ES-I3 (cell line): ENCODE measurements at regions not wholly inside any gene's neighbourhood (a gene's known extent, or its start where the extent isn't known, plus 50 kb on each side); places are given as distances from the start of the nearest gene placed in this dataset.

Source experiments
- H3K36me3 ChIP-seq: 2 replicates; pipeline ENCODE4 v1.6.1; 2013; ENCODE audit warnings: mild to moderate bottlenecking, low read length, control low read depth, moderate library complexity; ENCODE audit not compliant: insufficient read depth
- H3K4me1 ChIP-seq: 2 replicates; pipeline ENCODE4 v1.6.1; 2013; ENCODE audit warnings: mild to moderate bottlenecking, control low read depth, low read length; ENCODE audit not compliant: insufficient read depth
- H3K9ac ChIP-seq: 2 replicates; pipeline ENCODE4 v1.6.1; 2013; ENCODE audit warnings: low read depth, mild to moderate bottlenecking, low read length, moderate library complexity
- H3K9me3 ChIP-seq: 2 replicates; pipeline ENCODE4 v1.6.1; 2013; ENCODE audit warnings: mild to moderate bottlenecking, low read length, moderate library complexity; ENCODE audit not compliant: control insufficient read depth, insufficient read depth

- no peaks in the 10 kb centered on the region for H3K9me3 ChIP-seq
- H3K9ac ChIP-seq: no peak overlapping the region
- H3K36me3 ChIP-seq: no peaks in the 10 kb centered on the region
- no peaks in the 10 kb centered on the region; the same call in 1 of the 2 replicates for H3K4me1 ChIP-seq
Observed at GRCh38 chr6:150651808-150652470, 52.3 kb downstream of the PLEKHG1 start.

GRCh38 chr6:150652848-150653613 is 53.3 kb downstream of the PLEKHG1 start:
- no peak overlapping the region for H3K9ac ChIP-seq
- no peaks in the 10 kb centered on the region for H3K4me1 ChIP-seq
- H3K9me3 ChIP-seq: no peaks in the 10 kb centered on the region
- no peaks in the 10 kb centered on the region for H3K36me3 ChIP-seq

GRCh38 chr6:150654608-150655007 is 54.9 kb downstream of the PLEKHG1 start:
- H3K9me3 ChIP-seq: no peaks in the 10 kb centered on the region
- no peaks in the 10 kb centered on the region for H3K36me3 ChIP-seq
- H3K4me1 ChIP-seq: no peaks in the 10 kb centered on the region
- H3K9ac ChIP-seq: no peak overlapping the region

DNA sequence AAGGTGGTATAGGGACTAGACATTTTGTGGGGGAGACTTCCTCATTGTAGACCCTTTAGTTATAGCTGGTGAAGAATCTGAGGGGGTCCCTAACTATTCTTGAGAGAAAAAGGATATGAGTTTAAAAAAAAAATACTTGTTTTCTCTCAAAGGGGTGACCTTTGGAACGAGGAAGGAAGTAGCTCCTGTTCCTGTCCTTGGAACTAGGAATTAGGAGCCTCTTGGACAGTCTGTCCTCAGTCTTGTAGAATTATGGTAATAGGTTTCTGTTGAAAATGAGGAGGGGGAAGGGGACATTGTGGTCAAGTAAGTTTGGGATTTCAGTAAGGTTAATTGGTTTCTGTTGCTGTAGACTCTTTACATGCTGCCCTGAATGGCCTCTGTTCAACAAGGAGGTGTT is 56.5 kb downstream of the PLEKHG1 start:
- Histone ChIP-seq H3K4me1 (no peaks in the 10 kb centered on the region), H3K36me3 (no peaks in the 10 kb centered on the region), H3K9ac (no peak overlapping the region), H3K9me3 (no peaks in the 10 kb centered on the region)

DNA sequence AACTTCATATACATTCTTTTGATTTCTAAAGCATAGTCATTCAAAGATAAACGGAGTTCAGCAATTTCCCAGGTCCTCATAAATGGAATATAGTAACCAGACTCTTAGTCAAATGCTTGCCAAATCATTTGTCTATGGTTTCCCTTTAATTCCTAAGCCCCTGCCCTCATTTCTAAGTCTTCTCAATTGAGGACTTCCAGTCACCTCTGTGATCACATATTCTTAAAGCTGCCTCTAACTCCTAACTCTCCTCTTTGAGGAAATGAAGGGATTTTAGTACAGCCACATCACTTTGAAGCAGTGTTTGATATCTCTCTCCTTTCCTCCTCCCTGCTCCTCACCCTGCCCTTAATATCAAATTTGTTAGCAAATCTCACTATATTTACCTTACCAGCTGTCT is 58.7 kb downstream of the PLEKHG1 start:
- H3K4me1 ChIP-seq: no peaks in the 10 kb centered on the region
- H3K9ac ChIP-seq: no peak overlapping the region
- H3K36me3 ChIP-seq: no peaks in the 10 kb centered on the region
- no peaks in the 10 kb centered on the region for H3K9me3 ChIP-seq

- Histone ChIP-seq H3K9me3 (no peaks in the 10 kb centered on the region), H3K4me1 (no peaks in the 10 kb centered on the region), H3K36me3 (no peaks in the 10 kb centered on the region), H3K9ac (no peak overlapping the region)
Observed at GRCh38 chr6:150659046-150659763, 59.5 kb downstream of the PLEKHG1 start.

DNA sequence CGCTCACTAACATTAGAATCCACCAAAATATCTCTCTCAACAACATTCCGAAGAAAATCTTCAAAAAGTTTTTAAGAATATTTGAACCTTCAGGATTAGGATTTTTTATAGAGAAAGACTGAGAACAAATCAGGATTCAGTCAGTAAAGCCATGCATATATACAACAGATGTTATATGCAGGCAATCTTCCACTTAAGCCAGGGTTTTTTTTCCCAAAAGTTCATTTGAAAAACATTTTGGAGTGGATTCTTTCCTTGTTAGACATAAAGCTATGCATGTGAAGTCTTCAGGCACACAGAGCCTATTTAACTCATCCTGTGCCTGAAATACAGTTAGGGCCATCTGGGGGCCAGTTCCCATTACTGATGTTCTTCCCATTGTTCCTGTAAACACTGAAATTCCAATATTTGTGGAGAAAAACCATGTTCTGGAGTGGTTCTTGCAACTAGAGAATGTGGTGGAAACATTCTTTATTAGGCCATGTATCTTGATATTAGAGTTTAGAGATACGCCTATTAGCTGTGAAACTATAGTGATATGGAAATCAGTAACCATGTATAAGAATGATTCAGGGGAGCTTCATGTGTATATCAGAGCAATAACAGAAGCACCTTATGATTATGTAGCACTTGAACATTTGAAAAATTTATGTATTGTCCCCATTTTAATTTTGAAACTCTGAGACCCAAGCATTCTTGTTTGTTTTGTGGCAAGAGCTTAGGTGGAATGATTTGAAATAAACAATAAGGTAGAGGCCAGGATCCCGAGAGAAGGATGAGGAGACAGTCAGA is 61.7 kb downstream of the PLEKHG1 start:
- no peak overlapping the region for H3K9ac ChIP-seq
- H3K9me3 ChIP-seq: no peaks in the 10 kb centered on the region
- no peaks in the 10 kb centered on the region for H3K36me3 ChIP-seq
- H3K4me1 ChIP-seq: no peaks in the 10 kb centered on the region

- Histone ChIP-seq H3K9me3 (no peaks in the 10 kb centered on the region), H3K36me3 (no peaks in the 10 kb centered on the region), H3K4me1 (no peaks in the 10 kb centered on the region), H3K9ac (no peak overlapping the region)
Observed at GRCh38 chr6:150662814-150663213, 63.1 kb downstream of the PLEKHG1 start.

- no peaks in the 10 kb centered on the region for H3K36me3 ChIP-seq
- no peak overlapping the region for H3K9ac ChIP-seq
- H3K4me1 ChIP-seq: no peaks in the 10 kb centered on the region
- no peaks in the 10 kb centered on the region for H3K9me3 ChIP-seq
Observed at GRCh38 chr6:150664091-150664490, 64.4 kb downstream of the PLEKHG1 start.

DNA sequence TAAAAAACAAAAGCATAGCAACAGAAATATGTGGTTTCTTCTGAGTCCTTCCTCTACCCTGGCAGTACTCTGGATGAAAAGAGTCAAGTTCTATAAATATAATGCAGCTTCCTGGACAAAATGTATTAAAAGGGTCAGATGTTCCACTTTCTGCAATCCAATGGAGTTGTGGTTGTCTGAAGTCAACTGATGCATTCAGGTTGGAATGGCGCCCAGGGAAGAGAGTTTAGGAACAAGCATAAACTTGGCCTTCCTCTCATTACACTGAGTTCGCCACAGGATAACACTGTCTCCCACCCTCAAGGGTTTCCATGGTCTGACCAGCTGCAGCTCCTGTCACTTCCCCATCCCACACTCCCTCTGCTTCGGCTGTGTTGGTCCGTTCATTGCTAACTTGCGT is 66.4 kb downstream of the PLEKHG1 start:
- no peak overlapping the region for H3K9ac ChIP-seq

DNA sequence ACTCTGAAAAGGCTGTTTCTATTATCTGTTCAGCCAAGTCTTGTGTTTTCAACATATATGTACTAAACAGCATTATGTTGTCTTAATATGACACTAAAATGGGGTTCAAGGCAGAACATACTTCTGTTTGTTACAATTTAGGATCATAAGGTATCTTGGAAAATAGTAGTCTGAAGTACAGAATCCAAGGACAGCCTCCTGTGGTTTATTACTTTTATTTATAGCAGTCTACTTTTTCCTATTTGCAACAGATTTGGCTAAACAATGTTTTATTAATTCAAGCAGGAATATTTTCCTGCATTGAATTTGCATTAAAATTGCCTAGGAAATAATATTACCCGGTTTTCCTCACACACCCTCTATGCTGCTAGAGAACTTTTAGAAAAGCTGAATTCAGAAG is 67.7 kb downstream of the PLEKHG1 start:
- no peaks in the 10 kb centered on the region for H3K9me3 ChIP-seq
- no peaks in the 10 kb centered on the region for H3K36me3 ChIP-seq
- no peak overlapping the region for H3K9ac ChIP-seq
- H3K4me1 ChIP-seq: no peaks in the 10 kb centered on the region

More for the DNA sequence above, 66.4 kb downstream of the PLEKHG1 start:
- Histone ChIP-seq H3K9me3 (no peaks in the 10 kb centered on the region), H3K4me1 (no peaks in the 10 kb centered on the region), H3K36me3 (no peaks in the 10 kb centered on the region)

DNA sequence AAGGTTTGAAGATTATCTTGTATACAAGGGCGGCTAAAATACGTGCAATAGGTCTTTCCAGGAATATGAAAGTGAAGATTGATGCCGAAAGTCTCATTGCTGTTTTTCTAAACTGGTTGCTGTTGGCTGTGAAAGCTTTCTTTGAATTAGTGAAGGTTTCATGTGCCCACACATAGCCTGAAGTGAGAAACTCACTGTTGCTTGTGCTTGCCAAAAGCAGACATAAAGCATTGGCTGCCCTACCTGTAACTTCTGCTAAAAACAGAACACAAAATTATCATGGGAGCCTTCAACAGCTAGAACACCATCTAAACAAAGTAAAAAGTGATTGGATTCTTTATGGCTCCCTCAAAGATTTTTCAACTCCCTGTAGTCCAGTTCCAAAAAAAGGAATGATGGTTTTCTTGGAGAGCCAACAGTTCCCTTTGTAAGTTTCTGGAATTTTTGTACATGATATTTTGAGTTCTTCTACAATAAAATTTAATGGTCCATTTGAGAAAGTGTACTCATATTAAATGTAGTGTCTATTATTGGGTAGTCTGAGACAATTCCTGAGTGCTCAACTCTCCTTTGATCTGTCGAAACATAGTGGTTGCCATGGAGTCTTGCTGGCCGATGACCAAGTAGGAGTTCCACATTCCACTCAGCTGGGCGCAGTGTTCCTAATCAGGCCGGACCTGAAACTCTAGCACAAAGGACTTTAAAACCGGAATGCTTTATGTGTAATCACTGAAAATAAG is 68.5 kb downstream of the PLEKHG1 start:
- Histone ChIP-seq H3K9ac (no peak overlapping the region), H3K4me1 (no peaks in the 10 kb centered on the region), H3K36me3 (no peaks in the 10 kb centered on the region), H3K9me3 (no peaks in the 10 kb centered on the region)

GRCh38 chr6:150668900-150669302 is 69.2 kb downstream of the PLEKHG1 start:
- Histone ChIP-seq H3K9me3 (no peaks in the 10 kb centered on the region), H3K9ac (no peak overlapping the region), H3K36me3 (no peaks in the 10 kb centered on the region), H3K4me1 (no peaks in the 10 kb centered on the region)

- Histone ChIP-seq H3K4me1 (no peaks in the 10 kb centered on the region), H3K36me3 (no peaks in the 10 kb centered on the region), H3K9me3 (no peaks in the 10 kb centered on the region), H3K9ac (no peak overlapping the region)
Observed at GRCh38 chr6:150670311-150670710, 70.6 kb downstream of the PLEKHG1 start.
